Peyer's patch (tissue), 4 donors: ENCODE measurements at regions not wholly inside any gene's neighbourhood (a gene's known extent, or its start where the extent isn't known, plus 50 kb on each side); places are given as distances from the start of the nearest gene placed in this dataset.

ENCODE experiments used
- DNase-seq, 3 donors: peaks; one replicate each; pipeline ENCODE4 v3.0.0-alpha.2; 2017 to 2019
- H3K27ac ChIP-seq, 4 donors: fragments of 200-600 bp; sonication (generic); one replicate each; pipeline ENCODE4 v1.5.1; 2016 to 2019
- H3K27me3 ChIP-seq, 2 donors: fragments of 200-600 bp; sonication (generic); one replicate each; pipeline ENCODE4 v1.5.1; 2019
- H3K36me3 ChIP-seq, 3 donors: fragments of 200-600 bp; sonication (generic); one replicate each; pipeline ENCODE4 v1.5.1; 2016 to 2019
- H3K4me1 ChIP-seq, 4 donors: fragments of 200-600 bp; sonication (generic); one replicate each; pipeline ENCODE4 v1.5.1; 2016 to 2019
- H3K4me3 ChIP-seq, 4 donors: fragments of 200-600 bp; sonication (generic); 1 replicate in 3 of 4; 2 replicates in 1 of 4; pipeline ENCODE4 v1.5.1; 2016 to 2019; ENCODE audit warnings: mild to moderate bottlenecking in 1 of 4
- H3K9me3 ChIP-seq, 4 donors: fragments of 200-600 bp; sonication (generic); one replicate each; pipeline ENCODE4 v1.5.1; 2016 to 2019; ENCODE audit warnings: mild to moderate bottlenecking in 1 of 4
- CTCF ChIP-seq, 6 experiments: fragments of 450-650 bp in 4 of 6; fragments of 200-600 bp in 2 of 6; sonication (generic) in 1 of 6; IDR thresholded peaks; one replicate each; pipeline ENCODE4 v1.5.1; 2017 to 2019; ENCODE audit warnings: antibody characterized with exemption in 6 of 6, mild to moderate bottlenecking in 3 of 6, moderate library complexity in 1 of 6
- POLR2A ChIP-seq, 2 donors: fragments of 450-650 bp; IDR thresholded peaks; one replicate each; pipeline ENCODE4 v1.5.1; 2017; ENCODE audit warnings: antibody characterized with exemption in 2 of 2, mild to moderate bottlenecking in 2 of 2, moderate library complexity in 2 of 2

- Histone ChIP-seq H3K4me3 (no peak overlapping the region), H3K27ac (no peak overlapping the region), H3K9me3 (no peaks in the 10 kb centered on the region), H3K27me3 (no peaks in the 10 kb centered on the region), H3K4me1 (no peaks in the 10 kb centered on the region), H3K36me3 (no peaks in the 10 kb centered on the region)
- TF ChIP-seq CTCF (IDR thresholded peaks at IDR 0.05) (no peak), POLR2A (IDR thresholded peaks at IDR 0.05) (no peak)
- DNase-seq, result no peak
Measured at GRCh38 chr11:21948876-21949275, 244.0 kb upstream of the ANO5 start.

DNA sequence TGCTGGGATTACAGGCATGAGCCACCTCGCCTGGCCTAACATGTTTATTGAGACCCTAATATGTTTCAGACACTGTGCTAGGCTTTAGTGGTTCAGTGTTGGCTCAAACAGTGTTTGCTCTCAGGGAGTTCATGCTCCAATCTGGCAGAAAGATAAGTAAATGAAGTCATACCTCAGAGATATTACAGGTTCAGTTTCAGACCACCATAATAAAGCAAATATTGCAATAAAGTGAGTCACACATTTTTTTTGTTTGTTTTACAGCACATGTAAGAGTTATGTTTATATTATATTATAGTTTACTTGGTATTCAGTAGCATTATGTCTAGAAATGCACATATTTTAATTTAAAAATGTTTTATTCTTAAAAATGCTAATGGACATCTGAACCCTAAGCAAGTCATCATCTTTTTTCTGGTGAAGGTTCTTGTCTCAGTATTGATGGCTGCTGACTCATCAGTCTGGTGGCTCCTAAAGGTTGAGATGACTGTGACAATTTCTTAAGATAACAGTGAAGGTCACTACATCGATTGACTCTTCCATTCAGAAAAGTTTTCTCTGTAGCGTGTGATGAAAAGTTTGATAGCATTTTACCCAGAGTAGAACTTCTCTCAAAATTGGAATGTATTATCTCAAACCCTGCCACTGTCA, 243.0 kb upstream of the ANO5 start:
- Histone ChIP-seq H3K27ac (no peak overlapping the region), H3K27me3 (no peaks in the 10 kb centered on the region), H3K4me3 (no peak overlapping the region), H3K4me1 (no peaks in the 10 kb centered on the region), H3K36me3 (no peaks in the 10 kb centered on the region), H3K9me3 (no peaks in the 10 kb centered on the region)
- no peak for TF ChIP-seq CTCF (IDR thresholded peaks at IDR 0.05)
- TF ChIP-seq POLR2A (IDR thresholded peaks at IDR 0.05), result no peak
- DNase-seq, result no peak

GRCh38 chr11:21963013-21963412, 229.9 kb upstream of the ANO5 start:
- H3K9me3 ChIP-seq, result no peaks in the 10 kb centered on the region
- TF ChIP-seq POLR2A (IDR thresholded peaks at IDR 0.05), result no peak
- TF ChIP-seq CTCF (IDR thresholded peaks at IDR 0.05), result no peak
- no peak for DNase-seq
- H3K4me3 ChIP-seq, result no peak overlapping the region
- no peak overlapping the region for H3K27ac ChIP-seq
- no peaks in the 10 kb centered on the region for H3K36me3 ChIP-seq
- no peaks in the 10 kb centered on the region for H3K27me3 ChIP-seq
- H3K4me1 ChIP-seq, result no peaks in the 10 kb centered on the region

- no peak overlapping the region for H3K4me3 ChIP-seq
Measured at GRCh38 chr11:21965221-21965620, 227.7 kb upstream of the ANO5 start.

DNA sequence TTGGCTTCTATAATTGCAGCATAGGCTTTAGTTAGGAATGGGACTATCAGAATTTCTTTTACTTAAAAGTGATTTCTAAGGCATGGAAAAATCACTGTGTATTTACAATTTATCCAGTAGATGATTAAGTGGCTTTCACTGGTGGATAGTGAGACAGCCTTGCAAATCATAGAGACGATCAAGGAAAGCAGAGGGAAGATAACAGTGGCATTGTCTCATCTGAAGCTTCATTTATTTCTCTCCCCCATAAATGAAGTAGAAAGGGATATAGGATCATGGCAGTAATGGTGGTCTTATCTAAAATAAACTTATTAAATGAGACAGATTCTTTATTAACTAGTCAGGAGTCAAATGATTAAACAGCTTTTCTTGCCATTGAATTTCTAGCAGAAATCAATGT, 224.2 kb upstream of the ANO5 start:
- Histone ChIP-seq H3K4me1 (no peaks in the 10 kb centered on the region), H3K27me3 (no peaks in the 10 kb centered on the region), H3K27ac (no peak overlapping the region), H3K36me3 (no peaks in the 10 kb centered on the region), H3K9me3 (no peaks in the 10 kb centered on the region), H3K4me3 (no peak overlapping the region)
- no peak for DNase-seq
- TF ChIP-seq POLR2A (IDR thresholded peaks at IDR 0.05) (no peak), CTCF (IDR thresholded peaks at IDR 0.05) (no peak)

More at GRCh38 chr11:21965221-21965620, 227.7 kb upstream of the ANO5 start:
- Histone ChIP-seq H3K27ac (no peak overlapping the region), H3K9me3 (no peaks in the 10 kb centered on the region), H3K4me1 (no peaks in the 10 kb centered on the region), H3K36me3 (no peaks in the 10 kb centered on the region), H3K27me3 (no peaks in the 10 kb centered on the region)
- no peak for TF ChIP-seq CTCF (IDR thresholded peaks at IDR 0.05)
- no peak for TF ChIP-seq POLR2A (IDR thresholded peaks at IDR 0.05)
- no peak for DNase-seq

- Histone ChIP-seq H3K9me3 (no peaks in the 10 kb centered on the region), H3K4me3 (no peak overlapping the region), H3K4me1 (no peaks in the 10 kb centered on the region), H3K36me3 (no peaks in the 10 kb centered on the region), H3K27ac (no peak overlapping the region), H3K27me3 (no peaks in the 10 kb centered on the region)
- TF ChIP-seq CTCF (IDR thresholded peaks at IDR 0.05) (no peak), POLR2A (IDR thresholded peaks at IDR 0.05) (no peak)
- no peak for DNase-seq
Measured at GRCh38 chr11:21969841-21970240, 223.0 kb upstream of the ANO5 start.
